HG03064 (cell line): ENCODE measurements at regions not wholly inside any gene's neighbourhood (a gene's known extent, or its start where the extent isn't known, plus 50 kb on each side); places are given as distances from the start of the nearest gene placed in this dataset.
"Not testable (repeated sequence)": the region's sequence is repeated elsewhere in the genome, so short reads cannot be mapped to it uniquely, and the experiment has no call there.

ENCODE experiments used
- ATAC-seq: cut with Tn5 transposase; IDR thresholded peaks from one replicate; pipeline ENCODE4 v1.9.1; 2021; ENCODE audit warnings: low read depth; ENCODE audit not compliant: unreplicated experiment

GRCh38 chr12:124070394-124071074 lies 97.5 kb downstream of the ZNF664 start:
- ATAC-seq, result not testable (repeated sequence)

DNA sequence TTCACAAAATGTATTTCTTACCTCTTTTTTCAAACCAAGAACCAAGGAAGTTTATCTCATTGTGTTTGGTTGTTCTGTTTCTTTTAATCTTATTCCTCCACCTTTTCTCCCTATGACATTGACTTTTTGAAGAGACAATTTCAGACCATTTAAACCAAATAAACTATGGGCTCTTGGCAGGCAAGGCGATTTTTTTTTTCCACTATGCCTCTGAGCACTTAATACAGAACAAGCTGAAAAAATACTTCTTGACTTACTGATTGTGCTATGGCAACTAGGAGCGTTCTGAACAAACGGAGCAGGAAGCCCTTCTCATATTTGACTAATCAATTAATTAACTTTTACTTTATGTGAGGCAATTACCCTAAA lies 98.0 kb downstream of the ZNF664 start:
- no peak for ATAC-seq

DNA sequence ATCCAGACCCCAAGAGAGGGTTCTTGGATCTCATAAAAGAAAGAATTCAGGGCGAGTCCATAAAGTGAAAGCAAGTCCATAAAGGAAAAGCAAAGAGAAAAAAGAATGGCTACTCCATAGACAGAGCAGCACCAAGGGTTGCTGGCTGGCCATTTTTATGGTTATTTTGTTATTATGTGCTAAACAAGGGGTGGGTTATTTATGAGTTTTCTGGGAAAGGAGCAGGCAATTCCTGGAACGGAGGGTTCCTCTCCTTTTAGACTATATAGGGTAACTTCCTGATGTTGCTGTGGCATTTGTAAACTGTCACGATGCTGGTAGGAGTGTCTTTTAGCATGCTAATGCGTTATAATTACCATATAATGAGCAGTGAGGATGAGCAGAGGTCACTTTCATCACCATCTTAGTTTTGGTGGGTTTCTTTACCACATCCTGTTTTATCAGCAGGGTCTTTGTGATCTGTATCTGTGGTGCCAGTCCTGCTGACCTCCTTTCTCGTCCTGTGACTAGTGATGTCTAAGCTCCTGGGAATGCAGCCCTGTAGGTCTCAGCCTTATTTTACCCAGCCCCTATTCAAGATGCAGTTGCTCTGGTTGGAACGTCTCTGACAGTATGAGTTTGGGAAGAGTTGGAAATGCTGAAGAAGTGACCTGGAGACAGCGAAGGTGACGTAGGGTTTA lies 100.5 kb downstream of the ZNF664 start:
- ATAC-seq, result no peak

DNA sequence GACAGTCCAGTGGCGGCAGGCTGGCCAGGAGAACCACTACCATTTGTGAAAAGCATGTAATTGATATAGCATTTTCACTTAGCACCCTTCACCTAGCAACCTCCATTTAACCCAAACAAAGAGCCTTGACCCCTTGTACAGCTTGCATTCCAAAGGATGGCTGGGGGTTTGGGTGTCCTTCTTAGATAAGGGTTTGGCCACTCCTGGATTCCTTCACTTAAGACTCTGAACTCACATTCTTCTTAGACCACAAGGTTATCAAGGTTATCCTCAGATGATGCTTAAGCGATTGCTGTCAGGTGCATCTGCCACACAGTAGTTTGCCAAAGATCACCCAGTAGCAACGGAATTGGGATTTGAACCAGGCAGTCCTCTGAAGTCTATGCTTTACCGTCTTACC lies 102.8 kb downstream of the ZNF664 start:
- no peak for ATAC-seq

DNA sequence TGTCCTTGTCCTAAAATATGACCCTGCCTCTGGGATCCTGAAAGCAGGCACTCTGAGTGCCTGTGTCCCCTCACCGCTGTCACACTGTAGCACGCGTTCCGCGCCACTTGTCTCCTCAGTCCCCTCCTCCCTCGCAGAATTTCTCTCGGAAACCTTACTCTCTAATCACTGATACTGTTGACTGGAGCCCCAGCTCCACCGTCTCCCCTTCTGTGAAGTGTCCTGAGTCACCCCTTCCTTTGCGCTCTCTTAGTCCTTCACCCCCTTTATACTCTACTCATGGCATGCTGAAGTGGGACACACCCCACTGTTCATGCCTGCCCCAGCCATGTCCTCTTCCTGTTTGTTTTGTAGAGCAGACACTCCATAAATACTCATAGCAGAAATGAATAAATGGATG lies 104.7 kb downstream of the ZNF664 start:
- no peak for ATAC-seq

GRCh38 chr12:124078800-124079199 lies 105.8 kb downstream of the ZNF664 start:
- no peak for ATAC-seq

GRCh38 chr12:124080649-124081048 lies 107.6 kb downstream of the ZNF664 start:
- no peak for ATAC-seq

DNA sequence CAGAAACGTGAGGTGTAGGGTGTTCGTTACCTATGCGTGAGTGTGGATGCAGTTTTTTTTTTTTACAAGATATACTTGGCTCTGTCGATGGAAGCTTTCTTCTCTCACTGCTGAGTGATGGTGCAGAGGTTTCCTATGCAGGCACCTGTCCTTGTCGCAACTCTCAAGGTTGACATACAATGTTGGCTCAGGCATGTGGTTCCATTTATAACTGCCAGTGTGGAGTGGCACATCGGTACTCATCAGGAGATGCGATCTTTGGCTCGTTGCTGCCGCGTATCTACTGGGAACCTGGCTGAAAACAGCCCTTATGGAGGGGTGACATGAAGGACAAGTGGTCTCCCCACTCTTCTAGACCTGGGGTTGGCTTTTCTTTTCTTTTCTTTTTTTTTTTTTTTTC lies 109.0 kb downstream of the ZNF664 start:
- no peak for ATAC-seq

- ATAC-seq, result no peak
Measured at GRCh38 chr12:124082687-124083086, 109.7 kb downstream of the ZNF664 start.

- ATAC-seq, result no peak
Measured at GRCh38 chr12:124083708-124084107, 110.7 kb downstream of the ZNF664 start.

DNA sequence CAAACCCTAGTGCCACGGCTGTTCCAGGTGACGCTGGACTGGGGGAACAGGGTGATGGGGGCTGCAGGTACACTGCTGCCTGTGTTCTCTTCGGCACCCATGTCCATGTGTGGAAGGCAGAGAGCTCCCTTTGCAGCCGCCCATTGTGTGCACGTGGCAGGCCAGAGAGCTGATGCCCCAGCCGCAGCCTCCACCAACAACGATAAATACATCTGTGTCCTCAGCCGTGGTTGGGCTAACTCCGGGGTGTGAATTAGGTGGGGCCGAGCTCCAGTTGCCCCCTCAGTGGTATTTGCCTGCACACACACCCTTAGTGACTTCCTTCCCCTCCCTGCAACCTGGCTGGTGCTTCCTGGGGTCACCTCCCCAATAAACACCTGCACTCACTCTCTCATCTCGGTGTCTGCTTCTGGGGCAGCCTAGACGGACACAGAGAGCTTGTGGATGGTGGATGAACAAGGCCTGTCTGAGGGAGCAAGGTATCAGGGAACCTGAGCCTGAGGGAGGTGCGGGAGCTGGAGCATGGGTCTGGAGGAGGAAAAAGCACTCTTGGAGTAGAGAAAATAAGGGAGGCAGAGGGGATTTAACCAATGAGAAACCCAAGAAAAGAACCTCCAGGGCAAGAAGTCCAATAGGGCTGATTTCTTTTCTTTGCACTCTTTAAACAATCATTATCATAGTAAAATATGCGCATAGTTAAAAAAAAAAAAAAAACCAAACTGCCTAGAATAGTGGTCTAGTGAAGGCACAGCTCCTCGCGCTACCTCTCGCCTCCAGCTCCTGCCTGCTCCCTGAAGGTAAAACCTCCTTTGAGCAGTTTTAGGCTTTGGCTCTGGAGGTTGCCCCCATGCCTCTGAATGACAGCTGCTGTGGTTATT lies 112.6 kb downstream of the ZNF664 start:
- ATAC-seq, result no peak

DNA sequence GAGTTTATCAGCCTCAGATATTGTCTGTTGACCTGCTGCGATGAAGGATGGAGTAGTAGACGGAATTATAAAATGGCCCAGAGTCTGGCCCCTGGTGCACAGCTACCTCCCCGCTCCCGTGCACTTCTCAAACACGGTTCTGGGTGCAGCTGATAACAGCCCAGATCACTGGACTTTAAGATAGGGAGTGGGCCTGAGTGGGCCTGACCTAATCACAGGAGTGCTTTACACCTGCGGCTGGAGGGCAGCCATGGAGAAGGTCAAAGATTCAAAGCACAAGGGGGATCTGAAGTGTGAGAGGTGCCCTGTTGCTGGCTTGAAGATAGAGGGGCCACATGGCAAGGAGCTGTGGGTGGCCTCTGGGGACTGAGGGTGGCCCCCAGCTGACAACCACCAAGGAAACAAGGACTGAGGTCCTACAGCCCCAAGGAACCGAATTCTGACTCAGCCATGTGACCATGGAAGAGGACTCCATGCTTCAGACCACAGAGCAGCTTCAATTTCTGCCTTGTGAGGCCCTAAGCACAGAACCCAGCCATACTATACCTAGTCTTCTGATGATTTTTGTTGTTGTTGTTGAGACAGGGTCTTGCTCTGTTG lies 113.4 kb downstream of the ZNF664 start:
- ATAC-seq, result no peak

DNA sequence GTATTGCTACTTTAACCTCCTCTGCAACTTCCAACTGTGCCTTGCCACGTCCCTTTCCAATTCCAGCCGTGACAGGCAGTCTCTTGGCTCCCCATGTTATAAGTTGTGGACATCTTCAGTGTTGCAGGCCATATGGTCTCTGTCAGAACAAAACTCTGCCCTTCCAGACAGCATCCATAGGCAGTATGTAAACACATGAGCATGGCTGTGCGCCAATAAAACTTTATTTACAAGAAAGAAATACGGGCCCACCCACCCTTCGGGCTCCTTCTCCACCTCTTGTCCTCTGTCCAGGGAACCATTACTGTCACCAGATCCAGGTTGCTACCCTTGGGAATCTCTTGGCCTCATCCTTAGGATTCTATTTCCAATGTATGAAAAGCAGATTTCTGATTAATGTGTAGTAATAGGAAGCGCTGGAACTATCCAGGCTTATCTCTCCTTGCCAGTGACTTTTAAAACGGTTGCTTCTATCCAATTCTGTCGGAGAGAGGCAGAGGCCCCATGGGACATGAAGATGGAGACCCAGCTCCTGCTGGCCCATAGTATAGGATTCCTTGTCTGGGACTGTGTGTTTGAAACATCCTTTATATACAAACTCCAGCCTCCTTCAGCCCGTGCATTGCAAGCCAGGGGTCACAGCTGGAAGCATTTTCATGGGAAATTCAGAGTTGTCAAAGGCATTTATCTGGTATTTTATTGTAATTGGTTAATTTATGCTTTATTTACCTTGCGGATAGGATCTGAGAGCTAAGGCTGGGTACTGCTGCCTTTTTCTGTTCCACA lies 114.4 kb downstream of the ZNF664 start:
- ATAC-seq, result no peak

DNA sequence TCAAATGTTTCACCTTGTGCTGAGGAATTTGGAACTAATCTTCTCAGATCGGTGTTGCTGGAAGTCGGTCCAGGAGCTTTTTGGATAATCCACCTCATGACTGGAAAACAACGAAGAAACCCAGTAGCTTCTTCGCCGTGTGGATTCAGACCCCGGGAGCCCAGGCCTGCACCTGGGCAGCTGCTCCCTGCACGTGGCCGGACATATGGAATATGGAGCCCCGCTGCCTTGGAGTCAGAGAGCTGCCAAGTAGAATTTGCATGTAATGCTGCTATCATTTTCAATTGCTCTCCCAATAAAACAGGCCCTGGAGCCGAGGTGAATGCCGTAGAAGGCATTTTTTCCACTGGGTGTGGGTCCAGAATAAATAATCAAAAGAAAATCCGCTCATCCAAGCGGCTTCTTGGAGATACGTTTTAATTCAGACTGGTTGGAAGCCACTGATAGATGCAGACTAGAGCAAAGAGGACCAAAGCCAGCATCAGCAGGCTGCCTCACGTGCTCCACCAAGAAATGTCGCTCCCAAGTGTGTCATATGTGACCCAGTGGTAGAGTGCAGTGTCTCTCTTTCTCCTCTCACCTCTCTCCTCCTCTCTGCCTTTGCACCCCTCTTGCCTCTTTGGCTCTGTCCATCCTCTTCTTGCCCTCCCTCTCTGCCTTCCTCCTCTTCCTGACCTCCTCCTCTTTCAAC lies 115.3 kb downstream of the ZNF664 start:
- no peak for ATAC-seq

DNA sequence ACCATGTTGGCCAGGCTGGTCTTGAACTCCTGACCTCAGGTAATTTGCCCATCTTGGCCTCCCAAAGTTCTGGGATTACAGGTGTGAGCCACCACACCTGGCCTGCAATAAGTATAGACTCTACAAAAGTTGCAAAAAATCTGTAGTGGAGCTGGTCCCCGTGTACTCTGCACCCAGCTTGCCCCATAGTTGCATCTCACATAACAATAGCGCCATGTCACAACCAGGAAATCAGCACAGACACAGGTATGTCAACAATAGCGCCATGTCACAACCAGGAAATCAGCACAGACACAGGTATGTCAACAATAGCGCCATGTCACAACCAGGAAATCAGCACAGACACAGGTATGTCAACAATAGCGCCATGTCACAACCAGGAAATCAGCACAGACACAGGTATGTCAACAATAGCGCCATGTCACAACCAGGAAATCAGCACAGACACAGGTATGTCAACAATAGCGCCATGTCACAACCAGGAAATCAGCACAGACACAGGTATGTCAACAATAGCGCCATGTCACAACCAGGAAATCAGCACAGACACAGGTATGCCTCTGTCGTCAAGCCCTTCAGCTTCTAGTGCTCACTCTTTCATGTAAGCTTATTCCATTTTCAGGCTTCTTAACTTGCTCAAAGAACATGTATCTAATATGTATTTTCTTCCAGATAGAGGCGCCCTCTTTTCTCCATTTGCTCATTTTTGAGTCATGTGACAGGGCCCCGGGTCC lies 116.3 kb downstream of the ZNF664 start:
- ATAC-seq, result not testable (repeated sequence)

GRCh38 chr12:124091835-124092234 lies 118.8 kb downstream of the ZNF664 start:
- ATAC-seq, result no peak

GRCh38 chr12:124092532-124092931 lies 119.5 kb downstream of the ZNF664 start:
- not testable (repeated sequence) for ATAC-seq

- no peak for ATAC-seq
Measured at GRCh38 chr12:124093297-124093696, 120.3 kb downstream of the ZNF664 start.

DNA sequence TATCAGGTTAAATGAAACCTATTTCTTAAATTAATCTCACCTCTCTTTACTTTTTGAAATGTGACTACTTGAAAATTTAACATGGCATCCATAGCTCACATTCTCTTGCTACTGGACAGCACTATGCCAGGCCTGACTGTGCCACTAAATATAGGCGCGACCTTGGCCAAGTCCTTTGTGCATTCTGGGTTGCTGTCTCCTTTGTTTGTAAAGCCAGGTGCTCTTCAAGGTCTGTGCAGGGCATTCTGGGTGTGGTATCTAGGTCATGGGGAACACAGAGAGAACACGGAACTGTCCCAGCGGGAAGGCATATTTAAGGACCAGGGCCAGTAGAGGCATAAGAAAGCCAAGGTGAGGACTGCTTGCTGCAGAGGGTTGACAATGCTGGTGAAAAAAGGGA lies 121.2 kb downstream of the ZNF664 start:
- no peak for ATAC-seq
